GM18870 (cell line): ENCODE measurements at regions not wholly inside any gene's neighbourhood (a gene's known extent, or its start where the extent isn't known, plus 50 kb on each side); places are given as distances from the start of the nearest gene placed in this dataset.

Experiments used
- ATAC-seq: cut with Tn5 transposase; IDR thresholded peaks from one replicate; pipeline ENCODE4 v1.9.1; 2021; ENCODE audit warnings: moderate library complexity; ENCODE audit not compliant: unreplicated experiment

GRCh38 chrX:11949291-11949690 lies 189.0 kb upstream of the FRMPD4 start:
- ATAC-seq, result no peak

GRCh38 chrX:11952176-11952720 lies 186.0 kb upstream of the FRMPD4 start:
- ATAC-seq, result no peak

GRCh38 chrX:11953615-11954014 lies 184.7 kb upstream of the FRMPD4 start:
- no peak for ATAC-seq

GRCh38 chrX:11954176-11954575 lies 184.1 kb upstream of the FRMPD4 start:
- no peak for ATAC-seq

- no peak for ATAC-seq
These were observed 178.2 kb upstream of the FRMPD4 start for GRCh38 chrX:11960031-11960430.

GRCh38 chrX:11965436-11965835 lies 172.8 kb upstream of the FRMPD4 start:
- no peak for ATAC-seq

- no peak for ATAC-seq
These were observed 170.0 kb upstream of the FRMPD4 start for GRCh38 chrX:11967986-11968869.

GRCh38 chrX:11968991-11969390 lies 169.3 kb upstream of the FRMPD4 start:
- ATAC-seq, result no peak

- ATAC-seq, result no peak
These were observed 167.5 kb upstream of the FRMPD4 start for GRCh38 chrX:11970578-11971359.

GRCh38 chrX:11976663-11977062 lies 161.6 kb upstream of the FRMPD4 start:
- ATAC-seq, result no peak

GRCh38 chrX:11992271-11992670 lies 146.0 kb upstream of the FRMPD4 start:
- no peak for ATAC-seq

GRCh38 chrX:11995146-11995545 lies 143.1 kb upstream of the FRMPD4 start:
- no peak for ATAC-seq

GRCh38 chrX:11996810-11997209 lies 141.5 kb upstream of the FRMPD4 start:
- ATAC-seq, result no peak

- no peak for ATAC-seq
These were observed 139.3 kb upstream of the FRMPD4 start for GRCh38 chrX:11998944-11999343.

- no peak for ATAC-seq
These were observed 135.4 kb upstream of the FRMPD4 start for GRCh38 chrX:12002876-12003275.

GRCh38 chrX:12007881-12008280 lies 130.4 kb upstream of the FRMPD4 start:
- no peak for ATAC-seq

- ATAC-seq, result no peak
These were observed 127.8 kb upstream of the FRMPD4 start for GRCh38 chrX:12010436-12010835.

- ATAC-seq, result no peak
These were observed 127.2 kb upstream of the FRMPD4 start for GRCh38 chrX:12011075-12011474.

GRCh38 chrX:12013211-12013618 lies 125.1 kb upstream of the FRMPD4 start:
- ATAC-seq, result no peak

- ATAC-seq, result no peak
These were observed 116.6 kb upstream of the FRMPD4 start for GRCh38 chrX:12021698-12022097.

- ATAC-seq, result no peak
These were observed 111.8 kb upstream of the FRMPD4 start for GRCh38 chrX:12026481-12026880.

- no peak for ATAC-seq
These were observed 106.2 kb upstream of the FRMPD4 start for GRCh38 chrX:12032082-12032481.
